K562 (cell line): ENCODE measurements at regions not wholly inside any gene's neighbourhood (a gene's known extent, or its start where the extent isn't known, plus 50 kb on each side); places are given as distances from the start of the nearest gene placed in this dataset.
"Not testable (repeated sequence)": the region's sequence is repeated elsewhere in the genome, so short reads cannot be mapped to it uniquely, and the experiment has no call there.

ENCODE experiments used
- ATAC-seq: fragments of 200-7000 bp; cut with Tn5 transposase; 3 replicates; pipeline ENCODE4 v1.9.1; 2020; ENCODE audit warnings: moderate library complexity
- BruUV-seq: library from RNA; stranded (reverse); fragments of 400-500 nt; replicated peaks from 2 replicates; lab custom pipeline; 2021; lab: Mats Ljungman, UMichigan
- CTCF ChIA-PET: fragments of 300-600 bp; formaldehyde crosslinking; extraction: SDS; loops from one replicate; lab custom pipeline; 2021; ENCODE audit warnings: low intra/inter-chr PET ratio; lab: Yijun Ruan, JAX
- POLR2A ChIA-PET: fragments of 300-600, 350-650 bp; sonication (Branson Sonifier 250); formaldehyde crosslinking; extraction: SDS; loops from one replicate; lab custom pipeline; 2021; ENCODE audit warnings: antibody characterized with exemption, inconsistent platforms; lab: Yijun Ruan, JAX
- DNase-seq, 4 experiments: peaks; one replicate each; pipeline versions ENCODE4 v3.0.0 to v3.0.0-alpha.2; 2011 to 2018; ENCODE audit warnings: low spot score in 3 of 4, mixed read lengths in 3 of 4; ENCODE audit errors: extremely low read depth in 1 of 4
- FAIRE-seq: peaks from 2 replicates; lab custom pipeline; 2011; peaks lifted over from hg19 to GRCh38; lab: Jason Lieb, UNC
- H2AFZ ChIP-seq: 2 replicates; pipeline ENCODE4 v1.6.0; 2011; ENCODE audit warnings: low read depth, low read length, control low read depth, inconsistent platforms
- H3K27ac ChIP-seq: fragments of 200-600 bp; 3 replicates; pipeline ENCODE4 v1.8.0; 2011; ENCODE audit warnings: low read depth, mild to moderate bottlenecking, control low read depth, inconsistent platforms, low read length, moderate library complexity, mixed read lengths; ENCODE audit errors: extremely low read depth
- H3K27me3 ChIP-seq, 2 experiments: fragments of 300-600 bp in 1 of 2; 2 replicates in 1 of 2; 3 replicates in 1 of 2; pipeline versions ENCODE4 v1.6.0 to v1.8.0; 2011; ENCODE audit warnings: inconsistent platforms in 2 of 2, low read length in 2 of 2, mild to moderate bottlenecking in 1 of 2, mixed read lengths in 1 of 2, moderate library complexity in 1 of 2; ENCODE audit not compliant: control insufficient read depth in 2 of 2, insufficient read depth in 2 of 2
- H3K36me3 ChIP-seq: fragments of 300-600 bp; 3 replicates; pipeline ENCODE4 v1.8.0; 2011; ENCODE audit warnings: mild to moderate bottlenecking, low read length, inconsistent platforms; ENCODE audit not compliant: control insufficient read depth, insufficient read depth
- H3K4me1 ChIP-seq, 2 experiments: fragments of 200-600 bp in 1 of 2; replicated peaks in 1 of 2; 2 replicates in 1 of 2; 3 replicates in 1 of 2; pipeline versions ENCODE4 v1.5.1 to v1.8.0; 2011; ENCODE audit warnings: inconsistent platforms in 2 of 2, low read length in 2 of 2, mild to moderate bottlenecking in 1 of 2, mixed read lengths in 1 of 2, moderate library complexity in 1 of 2; ENCODE audit not compliant: control insufficient read depth in 2 of 2, insufficient read depth in 2 of 2
- H3K4me2 ChIP-seq: 2 replicates; pipeline ENCODE4 v1.6.1; 2011; ENCODE audit warnings: low read length, control low read depth, inconsistent platforms, mixed read lengths; ENCODE audit not compliant: insufficient read depth
- H3K4me3 ChIP-seq: fragments of 200-600 bp; sonication (generic), shearing (Covaris generic); 2 replicates; pipeline ENCODE4 v1.5.1; 2016; ENCODE audit warnings: control low read depth, inconsistent platforms
- H3K79me2 ChIP-seq: fragments of 200-600 bp; 3 replicates; pipeline ENCODE4 v1.8.0; 2011; ENCODE audit warnings: low read length, inconsistent platforms; ENCODE audit not compliant: control insufficient read depth, insufficient read depth
- H3K9ac ChIP-seq, 2 experiments: 2 replicates each; pipeline versions ENCODE4 v1.6.0 to v1.6.1; 2011; ENCODE audit warnings: low read depth in 2 of 2, low read length in 2 of 2, control low read depth in 1 of 2, inconsistent platforms in 1 of 2, mild to moderate bottlenecking in 1 of 2, mixed read lengths in 1 of 2; ENCODE audit not compliant: insufficient read depth in 1 of 2
- H3K9me1 ChIP-seq: one replicate; pipeline ENCODE4 v1.6.0; 2011; ENCODE audit warnings: inconsistent platforms, mild to moderate bottlenecking, low read length, moderate library complexity; ENCODE audit not compliant: control insufficient read depth, insufficient read depth
- H3K9me3 ChIP-seq: replicated peaks from 2 replicates; pipeline ENCODE4 v1.5.1; 2011; ENCODE audit warnings: low read depth, low read length, inconsistent platforms; ENCODE audit not compliant: control insufficient read depth, insufficient read depth
- H4K20me1 ChIP-seq: replicated peaks from 2 replicates; pipeline ENCODE4 v1.6.1; 2011; ENCODE audit warnings: low read length, inconsistent platforms, mixed read lengths; ENCODE audit not compliant: control insufficient read depth, insufficient read depth
- CEBPB ChIP-seq: fragments of 450-650 bp; IDR thresholded peaks from 2 replicates; pipeline ENCODE4 v1.6.1; 2016; ENCODE audit warnings: missing genetic modification characterization, missing compliant biosample characterization
- WGBS: fragments of 100-300 bp; shearing (Covaris generic); methylation state at CpG from one replicate; pipeline ENCODE4 v1.1.6; 2016; ENCODE audit warnings: low coverage, mixed read lengths; ENCODE audit not compliant: insufficient coverage; ENCODE audit errors: missing lambda C conversion rate; 5-methylcytosine and 5-hydroxymethylcytosine counted together
- in situ Hi-C: fragments of 300-500 bp; cut with MboI; formaldehyde crosslinking; loops from 4 replicates; pipeline ENCODE4 v1.15.0; 2018; ENCODE audit warnings: inconsistent platforms, mixed read lengths
- intact Hi-C: fragments of 100-400 bp; cut with micrococcal nuclease; formaldehyde crosslinking; loops from 2 replicates; pipeline ENCODE4 v1.14.2; 2022

GRCh38 chr5:100398815-100399214 lies 136.4 kb upstream of the FAM174A start:
- peak; percentile 74 for TF ChIP-seq CEBPB (tag)
- TF ChIP-seq, all 486 proteins: peak for 1; not testable (repeated sequence) for 485
- WGBS: 3% methylated on average over 3 of the region's 3 CpGs
- H3K27ac ChIP-seq, BruUV-seq, H3K27me3 ChIP-seq, H3K36me3 ChIP-seq, H3K79me2 ChIP-seq, intact Hi-C loops, H3K4me1 ChIP-seq, H4K20me1 ChIP-seq, H2AFZ ChIP-seq, H3K9me3 ChIP-seq, H3K4me3 ChIP-seq, CTCF ChIA-PET, H3K9me1 ChIP-seq, POLR2A ChIA-PET, DNase-seq, H3K4me2 ChIP-seq, FAIRE-seq, H3K9ac ChIP-seq: not testable (repeated sequence)
- in situ Hi-C loops: loop anchor here (5.0 kb wide), 1 partner anchor 882 kb away; no protein-coding TSS in a partner anchor
- ATAC-seq: peak; percentile 57

- BruUV-seq, H3K27ac ChIP-seq, H3K9me1 ChIP-seq, DNase-seq, CTCF ChIA-PET, H3K4me2 ChIP-seq, H3K4me1 ChIP-seq, H3K79me2 ChIP-seq, ATAC-seq, H3K4me3 ChIP-seq, H2AFZ ChIP-seq, H3K27me3 ChIP-seq, H3K36me3 ChIP-seq, H3K9ac ChIP-seq, H4K20me1 ChIP-seq, FAIRE-seq, intact Hi-C loops, H3K9me3 ChIP-seq: not testable (repeated sequence)
- 3% methylated on average over 8 of the region's 19 CpGs for WGBS
- POLR2A ChIA-PET: interaction anchor here (0.6 kb wide), 1 partner anchor 45 kb away, joined by 3 read pairs; no protein-coding TSS in a partner anchor
- in situ Hi-C loops: loop anchor here (5.0 kb wide), 1 partner anchor 312 kb away; no protein-coding TSS in a partner anchor
Measured at GRCh38 chr5:100379254-100379858, 155.8 kb upstream of the FAM174A start.

- ATAC-seq, H3K4me2 ChIP-seq, H3K27me3 ChIP-seq, intact Hi-C loops, POLR2A ChIA-PET, H2AFZ ChIP-seq, H3K9me1 ChIP-seq, H3K4me3 ChIP-seq, H3K4me1 ChIP-seq, FAIRE-seq, BruUV-seq, H3K9me3 ChIP-seq, CTCF ChIA-PET, H4K20me1 ChIP-seq, H3K27ac ChIP-seq, H3K79me2 ChIP-seq, H3K9ac ChIP-seq, H3K36me3 ChIP-seq, DNase-seq: not testable (repeated sequence)
- 0% methylated on average over 5 of the region's 5 CpGs for WGBS
- in situ Hi-C loops: loop anchor here (5.0 kb wide), 1 partner anchor 968 kb away; no protein-coding TSS in a partner anchor
Measured at GRCh38 chr5:100364757-100365478, 170.3 kb upstream of the FAM174A start.
